HepG2 (cell line): ENCODE measurements at regions not wholly inside any gene's neighbourhood (a gene's known extent, or its start where the extent isn't known, plus 50 kb on each side); places are given as distances from the start of the nearest gene placed in this dataset.

ENCODE experiments used
- ATAC-seq: fragments of 200-7000 bp; cut with Tn5 transposase; 3 replicates; pipeline ENCODE4 v1.9.1; 2020; ENCODE audit warnings: mild to moderate bottlenecking, moderate library complexity
- BruUV-seq: library from RNA; stranded (reverse); fragments of 400-500 nt; replicated peaks from 2 replicates; lab custom pipeline; 2021; lab: Mats Ljungman, UMichigan
- CTCF ChIA-PET: fragments of 300-600 bp; formaldehyde crosslinking; extraction: SDS; loops from one replicate; lab custom pipeline; 2021; ENCODE audit warnings: low total read pairs, inconsistent platforms, low intra/inter-chr PET ratio; lab: Yijun Ruan, JAX
- POLR2A ChIA-PET: fragments of 350-600 bp; sonication (Branson Sonifier 250); formaldehyde crosslinking; loops from one replicate; lab custom pipeline; 2020; ENCODE audit warnings: antibody characterized with exemption, inconsistent platforms; lab: Yijun Ruan, JAX
- DNase-seq: peaks from one replicate; pipeline ENCODE4 v3.0.0-alpha.2; 2015; ENCODE audit warnings: low spot score
- FAIRE-seq: peaks from 3 replicates; lab custom pipeline; 2011; peaks lifted over from hg19 to GRCh38; lab: Jason Lieb, UNC
- H2AFZ ChIP-seq: one replicate; pipeline ENCODE4 v1.6.1; 2011; ENCODE audit warnings: low read length, inconsistent platforms
- H3K27ac ChIP-seq: fragments of 300-600 bp; 3 replicates; pipeline ENCODE4 v1.8.0; 2011; ENCODE audit warnings: mixed run types, mild to moderate bottlenecking, mixed read lengths, low read length, inconsistent platforms; ENCODE audit not compliant: insufficient read depth; ENCODE audit errors: extremely low read length
- H3K27me3 ChIP-seq, 2 experiments: fragments of 200-600 bp in 1 of 2; 2 replicates in 1 of 2; 3 replicates in 1 of 2; pipeline versions ENCODE4 v1.6.0 to v1.8.0; 2011; ENCODE audit warnings: low read length in 2 of 2, mild to moderate bottlenecking in 2 of 2, moderate library complexity in 2 of 2, inconsistent platforms in 1 of 2; ENCODE audit not compliant: insufficient read depth in 2 of 2, control insufficient read depth in 1 of 2
- H3K36me3 ChIP-seq, 2 experiments: fragments of 200-600 bp in 1 of 2; replicated peaks in 1 of 2; 2 replicates in 1 of 2; 3 replicates in 1 of 2; pipeline versions ENCODE4 v1.5.1 to v1.8.0; 2011; ENCODE audit warnings: low read length in 2 of 2, inconsistent platforms in 1 of 2; ENCODE audit not compliant: insufficient read depth in 2 of 2, control insufficient read depth in 1 of 2
- H3K4me1 ChIP-seq: 2 replicates; pipeline ENCODE4 v1.5.1; 2012; ENCODE audit warnings: low read length, inconsistent platforms; ENCODE audit not compliant: insufficient read depth
- H3K4me2 ChIP-seq: 2 replicates; pipeline ENCODE4 v1.6.0; 2011; ENCODE audit warnings: low read depth, low read length, inconsistent platforms
- H3K4me3 ChIP-seq, 3 experiments: fragments of 200-600 bp in 1 of 3; sonication (generic), shearing (Covaris generic) in 1 of 3; replicated peaks in 1 of 3; 2 replicates each; pipeline ENCODE4 v1.5.1; 2011 to 2016; ENCODE audit warnings: low read length in 3 of 3, inconsistent platforms in 2 of 3, low read depth in 2 of 3, mild to moderate bottlenecking in 2 of 3, control low read depth in 1 of 3, mixed read lengths in 1 of 3; ENCODE audit not compliant: insufficient read depth in 1 of 3
- H3K79me2 ChIP-seq: one replicate; pipeline ENCODE4 v1.6.1; 2011; ENCODE audit warnings: low read length, inconsistent platforms; ENCODE audit not compliant: insufficient read depth
- H3K9ac ChIP-seq: 2 replicates; pipeline ENCODE4 v1.6.0; 2011; ENCODE audit warnings: mild to moderate bottlenecking, low read depth, low read length, inconsistent platforms; ENCODE audit not compliant: insufficient read depth
- H3K9me3 ChIP-seq: 2 replicates; pipeline ENCODE4 v1.5.1; 2012; ENCODE audit warnings: mild to moderate bottlenecking, low read length
- H4K20me1 ChIP-seq: 2 replicates; pipeline ENCODE4 v1.6.0; 2011; ENCODE audit warnings: inconsistent platforms, mild to moderate bottlenecking, low read length, moderate library complexity; ENCODE audit not compliant: insufficient read depth
- FOXJ3 ChIP-seq: sonication (generic); formaldehyde crosslinking; IDR thresholded peaks from 2 replicates; pipeline ENCODE4 v1.4.0; 2020; ENCODE audit warnings: missing genetic modification reagents, mild to moderate bottlenecking, borderline replicate concordance
- GLI4 ChIP-seq: sonication (generic); formaldehyde crosslinking; IDR thresholded peaks from 2 replicates; pipeline ENCODE4 v1.5.1; 2020; ENCODE audit warnings: missing genetic modification reagents, mild to moderate bottlenecking, moderate library complexity, borderline replicate concordance
- HNF4G ChIP-seq, 2 experiments: sonication (generic) in 1 of 2; formaldehyde crosslinking in 1 of 2; IDR thresholded peaks; 2 replicates each; pipeline versions ENCODE4 v1.4.0 to v1.6.1; 2011 to 2020; ENCODE audit warnings: borderline replicate concordance in 2 of 2, low read depth in 2 of 2, mild to moderate bottlenecking in 2 of 2, low read length in 1 of 2, missing genetic modification reagents in 1 of 2, moderate library complexity in 1 of 2
- KDM5A ChIP-seq: fragments of 200-600 bp; sonication (generic); IDR thresholded peaks from 2 replicates; pipeline ENCODE4 v1.7.0; 2018; ENCODE audit warnings: antibody characterized with exemption, mild to moderate bottlenecking, low read length, borderline replicate concordance
- KDM5B ChIP-seq: sonication (generic); formaldehyde crosslinking; IDR thresholded peaks from 2 replicates; pipeline ENCODE4 v1.4.0; 2020; ENCODE audit warnings: missing genetic modification reagents, mild to moderate bottlenecking, borderline replicate concordance
- MBD4 ChIP-seq: IDR thresholded peaks from 2 replicates; pipeline ENCODE4 v1.6.1; 2012; ENCODE audit warnings: low read length, inconsistent platforms, borderline replicate concordance
- MIXL1 ChIP-seq: IDR thresholded peaks from 2 replicates; pipeline ENCODE4 v1.6.1; 2016
- MYC ChIP-seq: sonication (generic); formaldehyde crosslinking; IDR thresholded peaks from 2 replicates; pipeline ENCODE4 v1.9.0; 2021; ENCODE audit warnings: missing genetic modification reagents, borderline replicate concordance
- RARG ChIP-seq: sonication (generic); formaldehyde crosslinking; IDR thresholded peaks from 2 replicates; pipeline ENCODE4 v1.4.0; 2020; ENCODE audit warnings: low read depth, mild to moderate bottlenecking, missing genetic modification reagents
- RFXAP ChIP-seq: sonication (generic); formaldehyde crosslinking; IDR thresholded peaks from 2 replicates; pipeline ENCODE4 v1.4.0; 2020; ENCODE audit warnings: missing genetic modification reagents, borderline replicate concordance
- SALL1 ChIP-seq: sonication (generic); formaldehyde crosslinking; IDR thresholded peaks from 2 replicates; pipeline ENCODE4 v1.8.0; 2022; ENCODE audit warnings: mild to moderate bottlenecking, missing genetic modification reagents
- TSC22D2 ChIP-seq: sonication (generic); formaldehyde crosslinking; IDR thresholded peaks from 2 replicates; pipeline ENCODE4 v1.5.1; 2020; ENCODE audit warnings: missing genetic modification reagents, mild to moderate bottlenecking, borderline replicate concordance
- WIZ ChIP-seq: sonication (generic); formaldehyde crosslinking; IDR thresholded peaks from 2 replicates; pipeline ENCODE4 v1.5.1; 2020; ENCODE audit warnings: mild to moderate bottlenecking, missing genetic modification reagents
- ZNF292 ChIP-seq: sonication (generic); formaldehyde crosslinking; IDR thresholded peaks from 2 replicates; pipeline ENCODE4 v1.8.1; 2022; ENCODE audit warnings: mild to moderate bottlenecking, low read depth, missing genetic modification reagents, borderline replicate concordance
- ZNF335 ChIP-seq: sonication (generic); formaldehyde crosslinking; IDR thresholded peaks from 2 replicates; pipeline ENCODE4 v1.4.0; 2020; ENCODE audit warnings: missing genetic modification reagents
- ZNF337 ChIP-seq: sonication (generic); formaldehyde crosslinking; IDR thresholded peaks from 2 replicates; pipeline ENCODE4 v1.5.1; 2020; ENCODE audit warnings: missing genetic modification reagents, low read depth, mild to moderate bottlenecking, borderline replicate concordance
- ZNF558 ChIP-seq: sonication (generic); formaldehyde crosslinking; IDR thresholded peaks from 2 replicates; pipeline ENCODE4 v1.9.0; 2022; ENCODE audit warnings: mild to moderate bottlenecking, missing genetic modification reagents, borderline replicate concordance
- ZNF569 ChIP-seq: sonication (generic); formaldehyde crosslinking; IDR thresholded peaks from 2 replicates; pipeline ENCODE4 v1.5.0; 2020; ENCODE audit warnings: mild to moderate bottlenecking, missing genetic modification reagents, moderate library complexity, borderline replicate concordance
- WGBS: methylation state at CpG from one replicate; pipeline ENCODE4 v1.1.6; 2017; ENCODE audit warnings: low lambda C conversion rate; 5-methylcytosine and 5-hydroxymethylcytosine counted together
- in situ Hi-C: cut with HindIII; loops from 2 replicates; pipeline ENCODE4 v1.10.0; 2017; ENCODE audit warnings: low pct_unique_long_range_greater_than_20kb; ENCODE audit not compliant: extremely low pct_ligation_motif_present
- intact Hi-C: fragments of 100-400 bp; cut with micrococcal nuclease; formaldehyde crosslinking; loops from one replicate; pipeline ENCODE4 v1.10.0; 2022; ENCODE audit not compliant: unreplicated experiment

GRCh38 chr15:25501828-25502446 lies 63.1 kb upstream of the UBE3A start (continued):
- TF ChIP-seq MYC: no peak

GRCh38 chr15:25498835-25499234 lies 60.0 kb upstream of the UBE3A start:
- intact Hi-C loops: no loop called here
- Histone ChIP-seq H3K36me3 (no peaks in the 10 kb centered on the region), H3K4me3 (no peak overlapping the region), H3K79me2 (no peaks in the 10 kb centered on the region), H3K9me3 (0 out of 2 replicates have a peak, but pooled peaks cover 3% of the 10 kb centered on the region), H3K9ac (no peak overlapping the region), H4K20me1 (no peaks in the 10 kb centered on the region), H3K4me2 (no peak overlapping the region), H3K4me1 (0 out of 2 replicates have a peak, but pooled peaks cover 5% of the 10 kb centered on the region), H2AFZ (no peak overlapping the region), H3K27me3 (no peaks in the 10 kb centered on the region), H3K27ac (no peak overlapping the region)
- TF ChIP-seq KDM5A (no peak), ZNF337 (CRISPR knock-in tag) (no peak), MIXL1 (CRISPR knock-in tag) (no peak), WIZ (no peak), KDM5B (CRISPR knock-in tag) (no peak), ZNF569 (CRISPR knock-in tag) (no peak), TSC22D2 (CRISPR knock-in tag) (no peak), RFXAP (CRISPR knock-in tag) (no peak), MBD4 (no peak), ZNF292 (CRISPR knock-in tag) (no peak), ZNF558 (CRISPR knock-in tag) (no peak), ZNF335 (CRISPR knock-in tag) (no peak), SALL1 (CRISPR knock-in tag) (no peak), RARG (CRISPR knock-in tag) (no peak), FOXJ3 (CRISPR knock-in tag) (no peak), HNF4G (IDR thresholded peaks at IDR 0.05; ENCODE audit: borderline replicate concordance, low read depth, low read length) (no peak), HNF4G (CRISPR knock-in tag; IDR thresholded peaks at IDR 0.05; ENCODE audit: borderline replicate concordance, low read depth) (no peak), GLI4 (CRISPR knock-in tag) (no peak)
- WGBS: 0% methylated on average over 5 of the region's 5 CpGs
- ChIA-PET CTCF (no interaction called here), POLR2A (no interaction called here)
- ATAC-seq (no peak), FAIRE-seq (no peak), DNase-seq (no peak)
- no TSS peak for BruUV-seq
- in situ Hi-C loops: no loop called here
